ENCODE measurements at regions not wholly inside any gene's neighbourhood (a gene's known extent, or its start where the extent isn't known, plus 50 kb on each side); places are given as distances from the start of the nearest gene placed in this dataset.

DNA sequence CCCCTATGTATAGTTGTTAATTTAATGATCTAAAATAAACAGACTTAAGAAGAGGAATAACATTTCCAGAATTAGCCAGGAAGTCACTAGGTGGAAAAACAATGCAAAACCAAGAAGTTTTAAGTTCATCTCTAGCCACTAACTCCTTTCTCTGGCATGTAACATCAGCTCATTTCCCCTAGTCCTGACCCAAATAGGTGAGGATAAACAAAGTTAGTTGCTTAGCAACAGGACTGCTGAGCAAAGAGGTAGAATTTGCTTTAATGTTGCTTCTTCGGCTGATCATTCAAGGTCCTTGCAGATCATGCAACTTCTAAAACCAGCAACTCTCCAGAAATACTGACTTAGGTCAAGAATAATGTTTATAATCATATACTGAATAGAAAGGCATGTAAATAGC, 675.8 kb downstream of the CETN3 start:
- in situ Hi-C loops (cut with HindIII; ENCODE audit: low pct_unique_long_range_greater_than_20kb, low sequenced_read_pairs), result no loop called here
- Histone ChIP-seq H3K4me1 (ENCODE audit: control insufficient read depth, insufficient read depth, low read length) (no peaks in the 10 kb centered on the region), H3K9me3 (ENCODE audit: control insufficient read depth, insufficient read depth, low read depth, low read length) (no peaks in the 10 kb centered on the region), H3K27me3 (ENCODE audit: control insufficient read depth, insufficient read depth, low read length) (no peaks in the 10 kb centered on the region), H3K27ac (ENCODE audit: low read length) (no peak overlapping the region), H3K36me3 (ENCODE audit: control insufficient read depth, insufficient read depth, low read length) (no peaks in the 10 kb centered on the region), H3K4me3 (ENCODE audit: low read depth in 2 of 2, low read length in 2 of 2) (no peak overlapping the region)
- ChIA-PET CTCF (no interaction called here), POLR2A (interaction anchor here (0.6 kb wide), 1 partner anchor 173 kb away, joined by 3 read pairs; no protein-coding TSS in a partner anchor)
- intact Hi-C loops (cut with micrococcal nuclease; ENCODE audit: unreplicated experiment), result no loop called here
- TF ChIP-seq TCF7L2 (IDR thresholded peaks at IDR 0.05; ENCODE audit: low read depth, low read length) (no peak), POLR2AphosphoS5 (IDR thresholded peaks at IDR 0.05; ENCODE audit: low read depth, low read length) (no peak), SIN3A (IDR thresholded peaks at IDR 0.05; ENCODE audit: borderline replicate concordance, insufficient read depth, low read depth, low read length) (no peak)
- TF ChIP-seq, protein P1, sequence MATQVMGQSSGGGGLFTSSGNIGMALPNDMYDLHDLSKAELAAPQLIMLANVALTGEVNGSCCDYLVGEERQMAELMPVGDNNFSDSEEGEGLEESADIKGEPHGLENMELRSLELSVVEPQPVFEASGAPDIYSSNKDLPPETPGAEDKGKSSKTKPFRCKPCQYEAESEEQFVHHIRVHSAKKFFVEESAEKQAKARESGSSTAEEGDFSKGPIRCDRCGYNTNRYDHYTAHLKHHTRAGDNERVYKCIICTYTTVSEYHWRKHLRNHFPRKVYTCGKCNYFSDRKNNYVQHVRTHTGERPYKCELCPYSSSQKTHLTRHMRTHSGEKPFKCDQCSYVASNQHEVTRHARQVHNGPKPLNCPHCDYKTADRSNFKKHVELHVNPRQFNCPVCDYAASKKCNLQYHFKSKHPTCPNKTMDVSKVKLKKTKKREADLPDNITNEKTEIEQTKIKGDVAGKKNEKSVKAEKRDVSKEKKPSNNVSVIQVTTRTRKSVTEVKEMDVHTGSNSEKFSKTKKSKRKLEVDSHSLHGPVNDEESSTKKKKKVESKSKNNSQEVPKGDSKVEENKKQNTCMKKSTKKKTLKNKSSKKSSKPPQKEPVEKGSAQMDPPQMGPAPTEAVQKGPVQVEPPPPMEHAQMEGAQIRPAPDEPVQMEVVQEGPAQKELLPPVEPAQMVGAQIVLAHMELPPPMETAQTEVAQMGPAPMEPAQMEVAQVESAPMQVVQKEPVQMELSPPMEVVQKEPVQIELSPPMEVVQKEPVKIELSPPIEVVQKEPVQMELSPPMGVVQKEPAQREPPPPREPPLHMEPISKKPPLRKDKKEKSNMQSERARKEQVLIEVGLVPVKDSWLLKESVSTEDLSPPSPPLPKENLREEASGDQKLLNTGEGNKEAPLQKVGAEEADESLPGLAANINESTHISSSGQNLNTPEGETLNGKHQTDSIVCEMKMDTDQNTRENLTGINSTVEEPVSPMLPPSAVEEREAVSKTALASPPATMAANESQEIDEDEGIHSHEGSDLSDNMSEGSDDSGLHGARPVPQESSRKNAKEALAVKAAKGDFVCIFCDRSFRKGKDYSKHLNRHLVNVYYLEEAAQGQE (IDR thresholded peaks at IDR 0.05; ENCODE audit: insufficient read depth in 1 of 2, low read depth in 2 of 2, low read length in 1 of 2), result no peak
- TF ChIP-seq, protein P2, sequence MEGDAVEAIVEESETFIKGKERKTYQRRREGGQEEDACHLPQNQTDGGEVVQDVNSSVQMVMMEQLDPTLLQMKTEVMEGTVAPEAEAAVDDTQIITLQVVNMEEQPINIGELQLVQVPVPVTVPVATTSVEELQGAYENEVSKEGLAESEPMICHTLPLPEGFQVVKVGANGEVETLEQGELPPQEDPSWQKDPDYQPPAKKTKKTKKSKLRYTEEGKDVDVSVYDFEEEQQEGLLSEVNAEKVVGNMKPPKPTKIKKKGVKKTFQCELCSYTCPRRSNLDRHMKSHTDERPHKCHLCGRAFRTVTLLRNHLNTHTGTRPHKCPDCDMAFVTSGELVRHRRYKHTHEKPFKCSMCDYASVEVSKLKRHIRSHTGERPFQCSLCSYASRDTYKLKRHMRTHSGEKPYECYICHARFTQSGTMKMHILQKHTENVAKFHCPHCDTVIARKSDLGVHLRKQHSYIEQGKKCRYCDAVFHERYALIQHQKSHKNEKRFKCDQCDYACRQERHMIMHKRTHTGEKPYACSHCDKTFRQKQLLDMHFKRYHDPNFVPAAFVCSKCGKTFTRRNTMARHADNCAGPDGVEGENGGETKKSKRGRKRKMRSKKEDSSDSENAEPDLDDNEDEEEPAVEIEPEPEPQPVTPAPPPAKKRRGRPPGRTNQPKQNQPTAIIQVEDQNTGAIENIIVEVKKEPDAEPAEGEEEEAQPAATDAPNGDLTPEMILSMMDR (IDR thresholded peaks at IDR 0.05), result no peak
- ATAC-seq (no peak), DNase-seq (ENCODE audit: low read depth, low spot score) (no peak)
- no TSS peak for BruUV-seq (replicated peaks)

DNA sequence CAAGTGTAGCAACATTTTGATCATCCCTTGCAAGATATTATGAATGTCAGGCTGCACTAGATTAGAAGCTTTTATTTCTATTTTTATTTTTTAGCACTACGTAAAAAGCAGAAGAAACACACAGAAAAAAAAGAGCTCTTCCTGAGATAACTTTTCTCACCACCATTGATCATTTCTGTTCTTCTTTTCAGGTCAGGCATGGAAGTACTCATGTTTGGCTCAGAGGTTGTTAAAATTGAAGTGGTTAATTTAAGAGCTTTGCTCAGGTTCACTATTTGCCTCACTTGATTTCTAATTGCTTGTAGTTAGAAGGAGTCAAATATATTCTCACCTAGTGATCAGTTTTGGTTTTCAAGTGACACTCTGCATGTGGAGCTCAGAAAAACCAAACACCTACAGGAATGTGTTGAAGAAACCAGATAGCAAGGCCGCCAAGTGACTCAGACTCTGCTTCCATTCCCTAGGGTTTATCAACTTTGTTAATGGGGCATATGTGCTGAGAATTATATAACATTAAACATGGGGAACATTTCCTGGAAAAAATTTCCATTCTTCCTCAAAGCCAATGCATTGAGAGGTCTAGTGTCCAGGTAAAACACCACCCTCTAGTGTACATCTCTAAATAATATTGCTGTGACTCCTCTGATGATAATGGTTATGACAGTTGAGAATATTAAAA, 679.8 kb downstream of the CETN3 start:
- Histone ChIP-seq H3K9me3 (ENCODE audit: control insufficient read depth, insufficient read depth, low read depth, low read length) (no peaks in the 10 kb centered on the region), H3K4me1 (ENCODE audit: control insufficient read depth, insufficient read depth, low read length) (no peaks in the 10 kb centered on the region), H3K27me3 (ENCODE audit: control insufficient read depth, insufficient read depth, low read length) (no peaks in the 10 kb centered on the region), H3K27ac (ENCODE audit: low read length) (no peak overlapping the region), H3K4me3 (ENCODE audit: low read depth in 2 of 2, low read length in 2 of 2) (no peak overlapping the region), H3K36me3 (ENCODE audit: control insufficient read depth, insufficient read depth, low read length) (no peaks in the 10 kb centered on the region)
- DNase-seq (ENCODE audit: low read depth, low spot score) (peak; percentile 8), ATAC-seq (no peak)
- BruUV-seq (replicated peaks), result no TSS peak
- intact Hi-C loops (cut with micrococcal nuclease; ENCODE audit: unreplicated experiment), result no loop called here
- in situ Hi-C loops (cut with HindIII; ENCODE audit: low pct_unique_long_range_greater_than_20kb, low sequenced_read_pairs), result no loop called here
- TF ChIP-seq SIN3A (IDR thresholded peaks at IDR 0.05; ENCODE audit: borderline replicate concordance, insufficient read depth, low read depth, low read length), result no peak
- no peak for TF ChIP-seq TCF7L2 (IDR thresholded peaks at IDR 0.05; ENCODE audit: low read depth, low read length)
- TF ChIP-seq, protein P1 (IDR thresholded peaks at IDR 0.05; ENCODE audit: insufficient read depth in 1 of 2, low read depth in 2 of 2, low read length in 1 of 2), result no peak
- no peak for TF ChIP-seq POLR2AphosphoS5 (IDR thresholded peaks at IDR 0.05; ENCODE audit: low read depth, low read length)
- TF ChIP-seq, protein P2 (IDR thresholded peaks at IDR 0.05), result peak; percentile 35; the same call in 1 of the 2 replicates
- POLR2A ChIA-PET, result no interaction called here
- CTCF ChIA-PET, result interaction anchor here (0.6 to 0.7 kb wide), 2 partner anchors 75 to 893 kb away, joined by 3 read pairs; no protein-coding TSS in a partner anchor
